Cardiac muscle cell (in vitro differentiated cells and primary cell): ENCODE measurements at regions not wholly inside any gene's neighbourhood (a gene's known extent, or its start where the extent isn't known, plus 50 kb on each side); places are given as distances from the start of the nearest gene placed in this dataset.

Experiments used
- DNase-seq, 2 donors: peaks; one replicate each; pipeline versions ENCODE4 v3.0.0 to v3.0.0-alpha.2; 2010 to 2017; ENCODE audit warnings: low read depth in 1 of 2, low spot score in 1 of 2
- H3K27ac ChIP-seq: fragments of 200-600 bp; sonication (generic); 2 replicates; pipeline ENCODE4 v1.5.1; 2016
- H3K27me3 ChIP-seq: fragments of 200-600 bp; sonication (generic); 2 replicates; pipeline ENCODE4 v1.6.0; 2016; ENCODE audit warnings: control low read depth
- H3K36me3 ChIP-seq: fragments of 200-600 bp; sonication (generic); 2 replicates; pipeline ENCODE4 v1.5.1; 2016; ENCODE audit warnings: control low read depth
- H3K4me1 ChIP-seq: fragments of 200-600 bp; sonication (generic); 2 replicates; pipeline ENCODE4 v1.8.1; 2017; ENCODE audit warnings: low read depth, mild to moderate bottlenecking, mixed run types
- H3K4me3 ChIP-seq: fragments of 200-600 bp; sonication (generic); 2 replicates; pipeline ENCODE4 v1.5.1; 2016; ENCODE audit warnings: mild to moderate bottlenecking
- H3K9me3 ChIP-seq: fragments of 200-600 bp; sonication (generic); 2 replicates; pipeline ENCODE4 v1.5.1; 2017; ENCODE audit warnings: low read depth, mild to moderate bottlenecking, control low read depth
- TF ChIP-seq, protein P1 (sequence below): IDR thresholded peaks from 2 replicates; pipeline ENCODE4 v1.5.1; 2012; ENCODE audit warnings: low read depth, mild to moderate bottlenecking, low read length

DNA sequence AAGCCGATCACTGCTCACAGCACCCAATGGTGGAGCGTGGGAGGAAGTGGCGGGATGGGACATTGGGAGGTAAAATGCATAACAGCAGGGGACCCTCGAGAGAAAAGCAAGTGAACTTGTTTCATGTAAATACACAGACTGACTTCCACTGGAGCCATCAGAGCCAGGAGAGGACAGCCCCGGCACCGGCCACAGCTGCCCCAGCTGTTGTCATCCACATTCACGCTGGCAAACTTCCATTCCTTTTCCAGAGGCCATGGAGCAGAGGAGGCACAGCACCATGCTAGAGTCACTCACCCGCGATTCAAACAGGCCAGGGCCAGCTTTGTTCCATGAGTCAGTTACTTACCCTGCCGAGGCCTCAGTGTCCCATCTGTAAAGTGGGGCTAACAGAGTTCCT, 610.9 kb upstream of the SALL3 start:
- no peaks in the 10 kb centered on the region for H3K4me1 ChIP-seq
- H3K27ac ChIP-seq: no peak overlapping the region
- no peaks in the 10 kb centered on the region for H3K27me3 ChIP-seq
- no peaks in the 10 kb centered on the region for H3K9me3 ChIP-seq
- H3K36me3 ChIP-seq: no peaks in the 10 kb centered on the region
- TF ChIP-seq, protein P1, sequence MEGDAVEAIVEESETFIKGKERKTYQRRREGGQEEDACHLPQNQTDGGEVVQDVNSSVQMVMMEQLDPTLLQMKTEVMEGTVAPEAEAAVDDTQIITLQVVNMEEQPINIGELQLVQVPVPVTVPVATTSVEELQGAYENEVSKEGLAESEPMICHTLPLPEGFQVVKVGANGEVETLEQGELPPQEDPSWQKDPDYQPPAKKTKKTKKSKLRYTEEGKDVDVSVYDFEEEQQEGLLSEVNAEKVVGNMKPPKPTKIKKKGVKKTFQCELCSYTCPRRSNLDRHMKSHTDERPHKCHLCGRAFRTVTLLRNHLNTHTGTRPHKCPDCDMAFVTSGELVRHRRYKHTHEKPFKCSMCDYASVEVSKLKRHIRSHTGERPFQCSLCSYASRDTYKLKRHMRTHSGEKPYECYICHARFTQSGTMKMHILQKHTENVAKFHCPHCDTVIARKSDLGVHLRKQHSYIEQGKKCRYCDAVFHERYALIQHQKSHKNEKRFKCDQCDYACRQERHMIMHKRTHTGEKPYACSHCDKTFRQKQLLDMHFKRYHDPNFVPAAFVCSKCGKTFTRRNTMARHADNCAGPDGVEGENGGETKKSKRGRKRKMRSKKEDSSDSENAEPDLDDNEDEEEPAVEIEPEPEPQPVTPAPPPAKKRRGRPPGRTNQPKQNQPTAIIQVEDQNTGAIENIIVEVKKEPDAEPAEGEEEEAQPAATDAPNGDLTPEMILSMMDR: no peak
- no peak for DNase-seq
- H3K4me3 ChIP-seq: no peak overlapping the region

DNA sequence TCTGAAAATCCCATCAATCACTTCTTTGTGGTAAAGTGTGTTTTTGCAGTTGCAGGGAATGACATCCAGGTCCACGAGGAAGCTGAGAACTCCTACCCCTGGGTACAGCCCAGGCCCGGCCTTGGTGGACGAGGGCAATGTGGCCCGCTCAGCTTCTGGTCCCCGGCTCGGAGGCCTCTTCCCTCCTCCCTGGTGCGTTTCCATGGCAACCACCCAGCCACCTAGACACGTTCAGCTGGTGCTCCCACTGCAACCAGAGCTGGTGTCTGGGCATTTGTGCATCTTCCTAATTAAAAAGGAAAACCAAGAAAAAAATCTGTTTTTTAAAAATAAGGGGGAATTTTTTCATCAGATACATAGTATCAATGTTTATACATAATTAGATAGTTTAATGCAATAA, 603.6 kb upstream of the SALL3 start:
- no peak overlapping the region for H3K4me3 ChIP-seq
- DNase-seq: no peak

DNA sequence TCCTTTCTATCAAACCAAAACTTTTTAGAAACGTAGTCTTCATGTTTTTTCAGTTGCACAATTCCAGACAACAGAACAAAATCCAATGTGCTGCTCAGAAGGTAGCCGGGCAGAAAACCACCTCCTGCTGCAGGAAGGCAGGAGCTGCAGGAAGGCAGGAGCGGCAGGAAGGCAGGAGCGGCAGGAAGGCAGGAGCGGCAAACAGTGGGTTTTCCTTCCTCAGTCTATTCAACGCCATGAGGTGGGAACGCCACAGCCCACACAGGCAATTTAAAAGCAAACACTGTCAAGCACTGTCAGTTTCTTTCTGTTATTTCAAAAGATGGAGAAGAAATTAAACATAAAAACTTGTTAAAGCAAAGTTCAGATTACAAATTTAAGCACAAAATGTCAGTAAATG, 601.2 kb upstream of the SALL3 start:
- no peaks in the 10 kb centered on the region for H3K36me3 ChIP-seq
- H3K9me3 ChIP-seq: no peaks in the 10 kb centered on the region
- no peaks in the 10 kb centered on the region for H3K27me3 ChIP-seq
- H3K4me1 ChIP-seq: peaks cover 12% of the 10 kb centered on the region
- no peak overlapping the region for H3K27ac ChIP-seq
- H3K4me3 ChIP-seq: no peak overlapping the region
- TF ChIP-seq, protein P1: no peak
- no peak for DNase-seq

More for the DNA sequence above, 603.6 kb upstream of the SALL3 start:
- Histone ChIP-seq H3K27ac (no peak overlapping the region), H3K36me3 (no peaks in the 10 kb centered on the region), H3K4me1 (peaks cover 12% of the 10 kb centered on the region), H3K9me3 (no peaks in the 10 kb centered on the region), H3K27me3 (no peaks in the 10 kb centered on the region)
- TF ChIP-seq, protein P1: no peak

DNA sequence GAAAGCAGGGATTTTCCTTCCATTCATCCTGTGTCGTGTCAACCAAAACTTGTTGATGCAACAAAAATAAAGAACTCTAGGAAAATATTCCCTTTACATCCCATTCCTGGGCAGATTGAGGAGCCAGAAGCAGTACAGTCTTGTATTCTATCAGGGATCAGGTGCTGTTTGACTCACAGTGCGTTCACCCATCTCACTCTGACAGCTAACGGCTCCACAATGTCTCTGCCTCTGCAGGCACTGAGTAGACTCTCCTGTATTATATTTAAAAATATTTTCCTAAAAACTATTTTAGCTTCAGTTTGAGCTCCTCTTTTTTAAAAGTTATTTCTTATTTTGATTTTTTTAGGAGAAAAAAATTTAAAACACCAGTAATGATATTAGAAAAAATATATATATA, 600.6 kb upstream of the SALL3 start:
- Histone ChIP-seq H3K36me3 (no peaks in the 10 kb centered on the region), H3K4me1 (peaks cover 12% of the 10 kb centered on the region), H3K4me3 (no peak overlapping the region), H3K27me3 (no peaks in the 10 kb centered on the region), H3K27ac (no peak overlapping the region), H3K9me3 (no peaks in the 10 kb centered on the region)
- TF ChIP-seq, protein P1: no peak
- peak in 1 of 2 donors; percentile 36 for DNase-seq

DNA sequence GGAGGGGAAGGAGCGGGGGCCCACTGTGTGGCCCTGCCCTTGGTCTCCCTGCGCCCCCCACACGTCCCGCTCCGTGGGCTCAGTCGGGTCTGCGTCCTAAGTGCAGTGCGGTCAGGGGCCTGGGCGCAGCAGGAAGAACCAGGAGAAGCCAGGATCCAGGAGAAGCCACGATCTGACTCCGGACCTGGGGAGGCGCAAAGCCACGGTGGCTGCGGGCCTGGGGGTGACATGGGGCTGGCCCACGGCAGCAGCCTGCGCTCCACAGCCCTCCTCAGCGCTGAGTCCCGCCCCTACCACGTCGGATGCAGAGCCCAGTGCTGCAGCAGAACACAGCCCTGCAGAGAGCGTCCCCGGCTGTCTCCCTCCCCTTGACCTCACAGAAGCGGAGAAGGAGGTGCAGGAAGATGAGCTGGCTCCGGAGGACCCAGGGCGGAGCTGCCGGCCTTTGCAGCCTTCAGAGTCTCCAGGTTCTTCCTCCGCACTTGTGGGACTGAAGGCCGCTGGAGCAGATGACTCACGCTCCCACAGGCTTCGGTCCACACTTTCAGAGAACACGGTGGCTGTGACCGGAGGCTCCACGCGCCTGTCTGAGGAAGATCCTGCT, 589.2 kb upstream of the SALL3 start:
- no peak for DNase-seq
- TF ChIP-seq, protein P1: no peak
- H3K27ac ChIP-seq: no peak overlapping the region
- no peaks in the 10 kb centered on the region for H3K27me3 ChIP-seq
- H3K9me3 ChIP-seq: no peaks in the 10 kb centered on the region
- H3K4me1 ChIP-seq: no peaks in the 10 kb centered on the region
- no peaks in the 10 kb centered on the region for H3K36me3 ChIP-seq
- no peak overlapping the region for H3K4me3 ChIP-seq
